ENCODE measurements at regions not wholly inside any gene's neighbourhood (a gene's known extent, or its start where the extent isn't known, plus 50 kb on each side); places are given as distances from the start of the nearest gene placed in this dataset.

GRCh38 chr16:48050871-48051270 lies 104.9 kb downstream of the ABCC12 start:
- no peak for TF ChIP-seq TCF4 (CRISPR knock-in tag; IDR thresholded peaks at IDR 0.05; ENCODE audit: borderline replicate concordance)
- no peak for TF ChIP-seq OSR1 (CRISPR knock-in tag; IDR thresholded peaks at IDR 0.05)
- TF ChIP-seq ZFP3 (CRISPR knock-in tag; IDR thresholded peaks at IDR 0.05): no peak
- TF ChIP-seq CREB5 (CRISPR knock-in tag; IDR thresholded peaks at IDR 0.05; ENCODE audit: low read depth): no peak
- no peak for TF ChIP-seq ZNF8 (CRISPR knock-in tag; IDR thresholded peaks at IDR 0.05)
- no peak for TF ChIP-seq CSRNP3 (CRISPR knock-in tag; IDR thresholded peaks at IDR 0.05)
- no peak for TF ChIP-seq ESRRG (CRISPR knock-in tag; IDR thresholded peaks at IDR 0.05)
- TF ChIP-seq TOX (CRISPR knock-in tag; IDR thresholded peaks at IDR 0.05; ENCODE audit: borderline replicate concordance): no peak
- no peak for TF ChIP-seq SNAI2 (CRISPR knock-in tag; IDR thresholded peaks at IDR 0.05)
- no peak for TF ChIP-seq ARNTL (CRISPR knock-in tag; IDR thresholded peaks at IDR 0.05; ENCODE audit: borderline replicate concordance, low read depth)
- no peak for TF ChIP-seq PATZ1 (CRISPR knock-in tag; IDR thresholded peaks at IDR 0.05; ENCODE audit: borderline replicate concordance)
- no peak for TF ChIP-seq PPARA (CRISPR knock-in tag; IDR thresholded peaks at IDR 0.05; ENCODE audit: borderline replicate concordance)
- TF ChIP-seq ISL1 (CRISPR knock-in tag; IDR thresholded peaks at IDR 0.05): no peak
- TF ChIP-seq ZNF565 (CRISPR knock-in tag; conservative IDR thresholded peaks at IDR 0.05; ENCODE audit: low read depth): no peak

Data from SK-N-SH treated with all-trans-retinoic acid at 6 μM for 48 hours (cell line).